ENCODE measurements at regions not wholly inside any gene's neighbourhood (a gene's known extent, or its start where the extent isn't known, plus 50 kb on each side); places are given as distances from the start of the nearest gene placed in this dataset.

DNA sequence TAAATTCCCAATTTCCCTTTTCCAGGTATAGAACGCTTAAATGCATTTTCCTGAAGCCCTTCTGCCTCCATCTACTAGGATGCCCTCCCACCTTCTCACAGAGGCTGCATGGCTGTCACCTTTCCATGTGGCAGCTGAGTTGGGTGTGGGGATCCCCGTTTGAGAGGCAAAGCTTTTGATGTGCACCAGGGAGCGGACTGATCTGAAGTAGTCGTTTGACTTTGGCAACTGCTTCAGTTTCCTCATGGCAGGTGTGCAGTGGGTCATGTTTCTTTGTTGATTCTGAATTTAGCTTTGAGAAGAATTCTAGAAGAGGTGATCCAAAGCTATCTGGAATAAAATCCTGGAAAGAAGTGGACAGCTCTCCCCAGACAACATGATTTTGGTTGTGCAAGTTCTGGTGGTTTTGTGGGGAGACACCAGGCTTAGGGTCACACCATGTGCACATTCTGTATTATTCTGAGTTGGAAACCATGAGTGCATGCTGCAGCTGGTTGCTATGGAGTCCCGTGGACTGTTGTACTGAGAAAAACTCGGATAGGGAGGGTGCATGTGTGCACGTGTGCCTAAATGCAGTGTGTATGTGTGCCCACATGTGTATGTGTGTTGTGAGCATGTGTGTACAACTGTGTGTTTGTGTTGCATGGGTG is 63.5 kb downstream of the GADD45G start:
- intact Hi-C loops (cut with DNase I), result no loop called here

DNA sequence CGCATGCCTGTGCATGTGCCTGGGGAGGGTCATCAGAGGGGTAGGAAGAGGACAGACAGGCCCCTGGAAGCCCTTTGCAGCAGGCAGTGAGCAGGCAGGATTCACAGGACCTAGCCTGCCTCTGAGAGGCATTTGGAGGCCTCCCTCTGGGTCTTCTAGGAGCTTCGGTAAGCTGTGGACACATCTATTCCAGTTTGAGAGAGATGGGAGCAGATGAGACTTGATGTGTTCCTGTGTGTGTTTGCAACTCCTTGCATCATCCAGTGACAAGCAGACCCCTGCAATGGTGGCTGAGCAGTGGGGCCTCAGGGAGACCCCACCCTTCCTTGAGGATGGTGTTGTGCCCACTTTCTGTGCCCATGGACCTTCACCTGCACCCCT is 64.0 kb downstream of the GADD45G start:
- intact Hi-C loops (cut with DNase I), result no loop called here
- ATAC-seq (ENCODE audit: low FRiP score), result no peak
- 97% methylated on average over 2 of the region's 2 CpGs for WGBS, 2 donors

More for the DNA sequence above, 63.5 kb downstream of the GADD45G start:
- H3K27ac ChIP-seq (ENCODE audit: low read depth in 1 of 2, low read length in 2 of 2), result no peak overlapping the region
- no peak for DNase-seq
- H3K4me3 ChIP-seq (ENCODE audit: low read length in 2 of 2), result no peak overlapping the region
- H3K9me3 ChIP-seq (ENCODE audit: control insufficient read depth, low read length), result no peaks in the 10 kb centered on the region
- WGBS, 2 donors, result 77 to 81% methylated on average over 7 of the region's 7 CpGs
- ATAC-seq (ENCODE audit: low FRiP score), result no peak
- H3K27me3 ChIP-seq (ENCODE audit: control insufficient read depth in 1 of 2, insufficient read depth in 2 of 2, low read length in 1 of 2), result no peaks in the 10 kb centered on the region
- H3K4me1 ChIP-seq (ENCODE audit: control insufficient read depth in 1 of 2, insufficient read depth in 2 of 2, low read length in 2 of 2), result no peaks in the 10 kb centered on the region
- H3K36me3 ChIP-seq (ENCODE audit: control insufficient read depth in 1 of 2, insufficient read depth in 2 of 2, low read length in 1 of 2), result no peaks in the 10 kb centered on the region

DNA sequence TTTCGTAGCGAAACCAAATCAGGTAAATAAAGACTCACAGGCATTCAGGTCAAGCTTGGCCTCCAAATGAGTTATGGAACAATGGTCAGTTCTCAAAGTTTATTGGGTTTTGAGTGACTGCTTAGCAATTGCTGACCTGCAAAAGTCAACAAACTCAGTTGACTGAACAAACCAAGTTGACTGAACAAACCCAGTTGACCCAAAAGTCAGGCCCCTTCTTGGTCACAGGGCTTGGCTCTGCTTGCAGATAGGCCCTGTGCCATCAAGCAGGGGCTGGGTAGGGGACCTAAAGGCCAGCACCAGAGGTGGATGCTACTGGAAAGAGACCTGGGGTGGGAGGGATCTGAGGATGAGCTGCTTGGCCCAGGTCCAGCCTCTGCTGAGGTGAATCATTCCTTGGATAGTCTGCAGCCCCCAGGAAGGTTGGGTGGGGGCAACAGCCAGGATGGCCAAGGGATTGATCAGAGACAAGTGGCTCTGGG is 64.6 kb downstream of the GADD45G start:
- no peaks in the 10 kb centered on the region for H3K36me3 ChIP-seq (ENCODE audit: control insufficient read depth in 1 of 2, insufficient read depth in 2 of 2, low read length in 1 of 2)
- no peak for ATAC-seq (ENCODE audit: low FRiP score)
- H3K27me3 ChIP-seq (ENCODE audit: control insufficient read depth in 1 of 2, insufficient read depth in 2 of 2, low read length in 1 of 2), result no peaks in the 10 kb centered on the region
- intact Hi-C loops (cut with DNase I), result no loop called here
- WGBS, 2 donors, result 99 to 100% methylated on average over 2 of the region's 2 CpGs
- H3K4me1 ChIP-seq (ENCODE audit: control insufficient read depth in 1 of 2, insufficient read depth in 2 of 2, low read length in 2 of 2), result no peaks in the 10 kb centered on the region
- H3K9me3 ChIP-seq (ENCODE audit: control insufficient read depth, low read length), result no peaks in the 10 kb centered on the region
- no peak overlapping the region for H3K4me3 ChIP-seq (ENCODE audit: low read length in 2 of 2)
- H3K27ac ChIP-seq (ENCODE audit: low read depth in 1 of 2, low read length in 2 of 2), result no peak overlapping the region
- peak in 1 of 2 donors; percentile 53 for DNase-seq

More for the DNA sequence above, 64.0 kb downstream of the GADD45G start:
- Histone ChIP-seq H3K27ac (ENCODE audit: low read depth in 1 of 2, low read length in 2 of 2) (no peak overlapping the region), H3K4me1 (ENCODE audit: control insufficient read depth in 1 of 2, insufficient read depth in 2 of 2, low read length in 2 of 2) (no peaks in the 10 kb centered on the region), H3K4me3 (ENCODE audit: low read length in 2 of 2) (no peak overlapping the region), H3K36me3 (ENCODE audit: control insufficient read depth in 1 of 2, insufficient read depth in 2 of 2, low read length in 1 of 2) (no peaks in the 10 kb centered on the region), H3K9me3 (ENCODE audit: control insufficient read depth, low read length) (no peaks in the 10 kb centered on the region), H3K27me3 (ENCODE audit: control insufficient read depth in 1 of 2, insufficient read depth in 2 of 2, low read length in 1 of 2) (no peaks in the 10 kb centered on the region)
- DNase-seq, result no peak

DNA sequence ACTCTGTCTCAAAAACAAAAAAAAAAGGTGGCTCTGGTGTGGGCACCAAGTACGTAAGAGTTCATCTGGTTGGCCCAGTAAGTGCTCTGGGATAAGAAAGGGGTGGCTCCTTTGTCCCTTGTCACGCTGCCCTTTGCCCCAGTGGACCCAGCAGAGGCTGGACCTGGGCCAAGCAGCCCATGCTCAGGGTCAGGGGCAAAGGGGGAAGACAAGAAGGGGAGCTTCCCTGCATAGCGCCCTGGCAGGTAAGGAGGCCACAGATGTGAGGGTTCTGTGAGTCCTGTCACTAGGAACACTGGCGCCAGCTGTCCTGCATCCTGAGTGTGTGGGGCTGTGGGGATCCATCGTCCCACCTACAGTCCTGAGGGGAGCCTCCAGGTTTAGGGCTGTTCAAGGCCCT is 65.3 kb downstream of the GADD45G start:
- no peak overlapping the region for H3K4me3 ChIP-seq (ENCODE audit: low read length in 2 of 2)
- ATAC-seq (ENCODE audit: low FRiP score) (no peak), DNase-seq (peak in 1 of 2 donors; percentile 62)
- H3K9me3 ChIP-seq (ENCODE audit: control insufficient read depth, low read length), result no peaks in the 10 kb centered on the region
- H3K27ac ChIP-seq (ENCODE audit: low read depth in 1 of 2, low read length in 2 of 2), result no peak overlapping the region
- H3K4me1 ChIP-seq (ENCODE audit: control insufficient read depth in 1 of 2, insufficient read depth in 2 of 2, low read length in 2 of 2), result no peaks in the 10 kb centered on the region
- no peaks in the 10 kb centered on the region for H3K36me3 ChIP-seq (ENCODE audit: control insufficient read depth in 1 of 2, insufficient read depth in 2 of 2, low read length in 1 of 2)
- 94 to 100% methylated on average over 5 of the region's 5 CpGs for WGBS, 2 donors
- intact Hi-C loops (cut with DNase I), result no loop called here
- H3K27me3 ChIP-seq (ENCODE audit: control insufficient read depth in 1 of 2, insufficient read depth in 2 of 2, low read length in 1 of 2), result no peaks in the 10 kb centered on the region

DNA sequence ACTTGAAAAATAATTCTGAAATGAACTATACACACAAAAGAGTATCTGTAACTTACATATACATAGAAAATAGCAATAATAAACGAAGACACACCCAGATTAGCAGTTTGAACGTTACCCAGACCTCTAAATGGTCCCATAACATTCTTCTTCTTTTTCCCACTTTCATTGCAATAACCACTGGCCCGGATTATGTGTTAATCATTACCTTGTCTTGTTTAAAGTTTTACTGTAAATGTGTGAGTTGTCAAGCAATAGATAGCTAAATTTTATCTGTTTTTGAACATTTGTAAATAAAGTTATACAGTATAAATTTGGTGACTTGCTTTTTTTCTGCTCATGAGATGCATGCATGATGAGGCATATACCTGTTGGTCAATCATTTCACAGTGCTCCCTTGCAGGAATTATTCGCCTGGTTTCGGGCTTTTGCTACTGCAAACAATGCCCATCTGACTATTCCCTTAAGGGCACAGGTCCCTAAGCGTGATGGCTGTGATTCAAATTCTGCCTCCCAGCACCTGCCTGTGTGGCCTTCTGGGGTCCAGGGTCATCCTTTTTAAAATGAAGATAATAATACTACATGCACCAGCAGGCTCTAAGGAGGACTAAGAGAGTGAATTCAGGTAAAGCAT is 66.1 kb downstream of the GADD45G start:
- ATAC-seq (ENCODE audit: low FRiP score), result no peak
- Histone ChIP-seq H3K27me3 (ENCODE audit: control insufficient read depth in 1 of 2, insufficient read depth in 2 of 2, low read length in 1 of 2) (no peaks in the 10 kb centered on the region), H3K36me3 (ENCODE audit: control insufficient read depth in 1 of 2, insufficient read depth in 2 of 2, low read length in 1 of 2) (no peaks in the 10 kb centered on the region), H3K4me1 (ENCODE audit: control insufficient read depth in 1 of 2, insufficient read depth in 2 of 2, low read length in 2 of 2) (no peaks in the 10 kb centered on the region), H3K4me3 (ENCODE audit: low read length in 2 of 2) (no peak overlapping the region), H3K27ac (ENCODE audit: low read depth in 1 of 2, low read length in 2 of 2) (no peak overlapping the region), H3K9me3 (ENCODE audit: control insufficient read depth, low read length) (no peaks in the 10 kb centered on the region)
- no peak for DNase-seq
- WGBS, 2 donors, result 88 to 89% methylated on average over 6 of the region's 6 CpGs
- intact Hi-C loops (cut with DNase I), result no loop called here

DNA sequence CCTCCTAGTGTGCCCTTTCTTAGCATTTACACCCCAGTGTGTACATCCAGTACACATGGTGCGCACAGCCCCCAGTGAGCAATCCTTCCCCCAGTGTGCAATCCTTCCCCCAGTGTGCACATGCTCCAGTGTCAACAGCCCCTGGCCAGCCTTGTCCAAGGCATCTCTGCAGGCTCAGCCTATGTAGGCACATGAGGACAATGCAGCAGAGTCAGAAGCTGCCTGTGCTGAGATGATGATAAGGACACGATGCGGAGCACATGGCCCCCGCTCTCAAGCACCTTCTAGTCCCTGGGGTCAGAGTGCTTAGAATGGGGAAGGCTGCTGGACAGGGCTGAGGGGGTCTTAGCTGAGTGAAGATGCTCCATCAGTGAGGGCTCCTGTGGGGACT is 69.8 kb downstream of the GADD45G start:
- WGBS, 2 donors, result 66 to 79% methylated on average over 4 of the region's 4 CpGs
- intact Hi-C loops (cut with DNase I), result no loop called here
- no peak for ATAC-seq (ENCODE audit: low FRiP score)

DNA sequence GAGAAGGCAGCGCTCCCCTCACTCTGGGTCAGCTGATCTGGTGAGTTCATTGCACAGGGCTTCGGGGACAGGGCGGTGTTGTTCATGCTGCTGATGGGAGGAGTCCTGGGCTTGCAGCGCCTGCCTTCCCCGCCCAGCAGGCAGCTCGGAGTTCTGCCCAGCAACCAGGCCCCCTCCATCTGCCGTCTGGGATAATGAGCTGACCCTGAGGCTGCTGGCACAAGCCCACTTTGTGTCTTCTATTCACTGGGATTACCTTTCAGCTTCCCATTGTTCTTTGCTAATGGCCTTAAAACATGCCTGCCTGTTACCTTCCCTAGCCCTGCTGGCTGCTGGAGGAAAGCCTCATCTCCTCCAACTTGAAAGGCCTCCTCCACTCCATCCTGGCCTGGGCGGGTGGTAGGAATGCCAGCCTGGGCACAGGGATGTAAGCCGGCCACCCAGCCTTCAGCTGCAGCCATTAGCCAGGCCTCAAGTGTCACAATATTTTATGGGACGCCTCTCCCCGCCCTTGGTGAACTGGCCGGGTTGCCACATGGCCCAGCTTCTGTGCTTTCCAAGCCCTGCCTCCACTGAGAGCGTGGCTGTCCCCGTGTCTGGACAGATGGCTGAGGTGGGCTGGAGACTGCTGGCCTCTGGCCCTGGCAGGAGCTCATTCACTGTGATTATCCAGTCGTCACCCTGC is 70.4 kb downstream of the GADD45G start:
- ATAC-seq (ENCODE audit: low FRiP score), result peak; percentile 75
- WGBS, 2 donors, result 77 to 84% methylated on average over 15 of the region's 15 CpGs

More for the DNA sequence above, 69.8 kb downstream of the GADD45G start:
- Histone ChIP-seq H3K4me3 (ENCODE audit: low read length in 2 of 2) (no peak overlapping the region), H3K27me3 (ENCODE audit: control insufficient read depth in 1 of 2, insufficient read depth in 2 of 2, low read length in 1 of 2) (no peaks in the 10 kb centered on the region), H3K4me1 (ENCODE audit: control insufficient read depth in 1 of 2, insufficient read depth in 2 of 2, low read length in 2 of 2) (no peaks in the 10 kb centered on the region), H3K9me3 (ENCODE audit: control insufficient read depth, low read length) (no peaks in the 10 kb centered on the region), H3K27ac (ENCODE audit: low read depth in 1 of 2, low read length in 2 of 2) (no peak overlapping the region), H3K36me3 (ENCODE audit: control insufficient read depth in 1 of 2, insufficient read depth in 2 of 2, low read length in 1 of 2) (no peaks in the 10 kb centered on the region)
- DNase-seq, result no peak

DNA sequence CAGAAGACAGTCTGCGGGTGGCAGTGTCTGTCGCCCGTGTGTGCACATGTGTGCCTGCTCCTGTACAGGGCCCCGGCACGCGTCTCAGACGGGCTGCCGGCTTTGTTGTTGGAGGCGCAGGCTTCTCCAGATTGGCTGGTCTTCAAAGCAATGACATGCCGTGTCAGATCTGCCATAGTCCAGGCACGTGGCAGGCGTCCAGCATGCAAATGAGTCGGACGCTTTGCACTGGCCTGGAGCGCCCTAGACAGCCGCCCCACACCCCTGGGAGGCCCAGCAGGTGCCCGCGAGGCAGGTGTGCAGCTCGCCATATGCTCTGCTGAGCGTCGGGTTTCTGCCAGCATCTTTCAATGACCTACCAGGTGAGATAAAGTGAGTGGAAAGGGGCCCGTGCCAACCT is 71.5 kb downstream of the GADD45G start:
- peak in 1 of 2 donors; percentile 67 for DNase-seq
- WGBS, 2 donors, result 80 to 85% methylated on average over 22 of the region's 22 CpGs
- Histone ChIP-seq H3K27me3 (ENCODE audit: control insufficient read depth in 1 of 2, insufficient read depth in 2 of 2, low read length in 1 of 2) (no peaks in the 10 kb centered on the region), H3K36me3 (ENCODE audit: control insufficient read depth in 1 of 2, insufficient read depth in 2 of 2, low read length in 1 of 2) (no peaks in the 10 kb centered on the region), H3K9me3 (ENCODE audit: control insufficient read depth, low read length) (no peaks in the 10 kb centered on the region), H3K4me3 (ENCODE audit: low read length in 2 of 2) (no peak overlapping the region), H3K4me1 (ENCODE audit: control insufficient read depth in 1 of 2, insufficient read depth in 2 of 2, low read length in 2 of 2) (no peaks in the 10 kb centered on the region), H3K27ac (ENCODE audit: low read depth in 1 of 2, low read length in 2 of 2) (no peak overlapping the region)
- ATAC-seq (ENCODE audit: low FRiP score), result no peak
- intact Hi-C loops (cut with DNase I), result no loop called here

More for the DNA sequence above, 70.4 kb downstream of the GADD45G start:
- no peak overlapping the region for H3K27ac ChIP-seq (ENCODE audit: low read depth in 1 of 2, low read length in 2 of 2)
- H3K4me1 ChIP-seq (ENCODE audit: control insufficient read depth in 1 of 2, insufficient read depth in 2 of 2, low read length in 2 of 2), result no peaks in the 10 kb centered on the region
- peak in 1 of 2 donors; percentile 71 for DNase-seq
- H3K4me3 ChIP-seq (ENCODE audit: low read length in 2 of 2), result no peak overlapping the region
- H3K9me3 ChIP-seq (ENCODE audit: control insufficient read depth, low read length), result no peaks in the 10 kb centered on the region
- intact Hi-C loops (cut with DNase I), result no loop called here
- no peaks in the 10 kb centered on the region for H3K27me3 ChIP-seq (ENCODE audit: control insufficient read depth in 1 of 2, insufficient read depth in 2 of 2, low read length in 1 of 2)
- H3K36me3 ChIP-seq (ENCODE audit: control insufficient read depth in 1 of 2, insufficient read depth in 2 of 2, low read length in 1 of 2), result no peaks in the 10 kb centered on the region
